ENCODE measurements at regions not wholly inside any gene's neighbourhood (a gene's known extent, or its start where the extent isn't known, plus 50 kb on each side); places are given as distances from the start of the nearest gene placed in this dataset.

GRCh38 chr10:62655337-62655994 is 149.1 kb upstream of the ADO start:
- POLR2A ChIA-PET (ENCODE audit: low non-redundant PET) = no interaction called here
- no peak overlapping the region for H3K27ac ChIP-seq
- DNase-seq (ENCODE audit: low spot score) = no peak
- CTCF ChIA-PET = no interaction called here
- TF ChIP-seq CTCF (conservative IDR thresholded peaks at IDR 0.05; ENCODE audit: low read depth) = no peak

GRCh38 chr10:62657244-62657835 is 147.2 kb upstream of the ADO start:
- no peak overlapping the region for H3K27ac ChIP-seq
- ChIA-PET CTCF (no interaction called here), POLR2A (ENCODE audit: low non-redundant PET) (no interaction called here)
- TF ChIP-seq CTCF (conservative IDR thresholded peaks at IDR 0.05; ENCODE audit: low read depth) = no peak
- DNase-seq (ENCODE audit: low spot score) = no peak

- ChIA-PET CTCF (no interaction called here), POLR2A (ENCODE audit: low non-redundant PET) (interaction anchor here (0.6 kb wide), 1 partner anchor 11 kb away, joined by 3 read pairs; no protein-coding TSS in a partner anchor)
- H3K27ac ChIP-seq = no peak overlapping the region
- no peak for TF ChIP-seq CTCF (conservative IDR thresholded peaks at IDR 0.05; ENCODE audit: low read depth)
- no peak for DNase-seq (ENCODE audit: low spot score)
These were observed 146.0 kb upstream of the ADO start for GRCh38 chr10:62658516-62658915.

- H3K27ac ChIP-seq = no peak overlapping the region
- DNase-seq (ENCODE audit: low spot score) = peak; percentile 10
- ChIA-PET CTCF (interaction anchor here (0.5 kb wide), 1 partner anchor 1428 kb away, joined by 3 read pairs; no protein-coding TSS in a partner anchor), POLR2A (ENCODE audit: low non-redundant PET) (no interaction called here)
- TF ChIP-seq CTCF (conservative IDR thresholded peaks at IDR 0.05; ENCODE audit: low read depth) = no peak
These were observed 143.4 kb upstream of the ADO start for GRCh38 chr10:62661143-62661542.

GRCh38 chr10:62662486-62662885 is 142.0 kb upstream of the ADO start:
- ChIA-PET POLR2A (ENCODE audit: low non-redundant PET) (no interaction called here), CTCF (interaction anchor here (0.6 kb wide), 1 partner anchor 41 kb away, joined by 3 read pairs; no protein-coding TSS in a partner anchor)
- DNase-seq (ENCODE audit: low spot score) = no peak
- no peak for TF ChIP-seq CTCF (conservative IDR thresholded peaks at IDR 0.05; ENCODE audit: low read depth)
- H3K27ac ChIP-seq = no peak overlapping the region

- no peak for TF ChIP-seq CTCF (conservative IDR thresholded peaks at IDR 0.05; ENCODE audit: low read depth)
- ChIA-PET POLR2A (ENCODE audit: low non-redundant PET) (no interaction called here), CTCF (no interaction called here)
- H3K27ac ChIP-seq = no peak overlapping the region
- DNase-seq (ENCODE audit: low spot score) = no peak
These were observed 138.7 kb upstream of the ADO start for GRCh38 chr10:62665771-62666170.

All from RWPE1 (cell line).